Panc1 (cell line): ENCODE measurements at regions not wholly inside any gene's neighbourhood (a gene's known extent, or its start where the extent isn't known, plus 50 kb on each side); places are given as distances from the start of the nearest gene placed in this dataset.

ENCODE experiments used
- CTCF ChIP-seq: fragments of 450-650 bp; IDR thresholded peaks from 2 replicates; pipeline ENCODE4 v1.5.1; 2017; ENCODE audit warnings: mild to moderate bottlenecking
- REST ChIP-seq, 2 experiments: IDR thresholded peaks; 2 replicates each; pipeline ENCODE4 v1.6.1; 2011 to 2012; ENCODE audit warnings: low read depth in 2 of 2, control low read depth in 1 of 2, low read length in 1 of 2, mild to moderate bottlenecking in 1 of 2, moderate library complexity in 1 of 2; ENCODE audit not compliant: insufficient read depth in 1 of 2
- SIN3A ChIP-seq: IDR thresholded peaks from 2 replicates; pipeline ENCODE4 v1.6.1; 2012; ENCODE audit warnings: low read depth, mild to moderate bottlenecking, low read length, moderate library complexity, borderline replicate concordance; ENCODE audit not compliant: insufficient read depth

- TF ChIP-seq CTCF (no peak), REST (IDR thresholded peaks at IDR 0.05; ENCODE audit: insufficient read depth in 1 of 2, low read depth in 2 of 2, low read length in 1 of 2) (no peak), SIN3A (no peak)
Observed at GRCh38 chr1:193657552-193657951, 471.1 kb upstream of the B3GALT2 start.
